Endodermal cell (in vitro differentiated cells): ENCODE measurements at regions not wholly inside any gene's neighbourhood (a gene's known extent, or its start where the extent isn't known, plus 50 kb on each side); places are given as distances from the start of the nearest gene placed in this dataset.

Source experiments
- DNase-seq: peaks from one replicate; pipeline ENCODE4 v3.0.0-alpha.2; 2017
- H3K27ac ChIP-seq: 2 replicates; pipeline ENCODE4 v1.5.1; 2013; ENCODE audit warnings: mild to moderate bottlenecking, low read depth, low read length, moderate library complexity
- H3K27me3 ChIP-seq: 2 replicates; pipeline ENCODE4 v1.6.1; 2013; ENCODE audit warnings: mild to moderate bottlenecking, low read length, moderate library complexity; ENCODE audit not compliant: insufficient read depth, control insufficient read depth, poor library complexity, severe bottlenecking
- H3K36me3 ChIP-seq: 2 replicates; pipeline ENCODE4 v1.7.0; 2013; ENCODE audit warnings: mild to moderate bottlenecking, low read length, moderate library complexity; ENCODE audit not compliant: control insufficient read depth, insufficient read depth
- H3K4me1 ChIP-seq: one replicate; pipeline ENCODE4 v1.7.0; 2013; ENCODE audit warnings: low read length; ENCODE audit not compliant: control insufficient read depth, insufficient read depth
- H3K4me3 ChIP-seq: 2 replicates; pipeline ENCODE4 v1.5.1; 2013; ENCODE audit warnings: mild to moderate bottlenecking, low read length, moderate library complexity
- H3K9ac ChIP-seq: 2 replicates; pipeline ENCODE4 v1.6.1; 2013; ENCODE audit warnings: mild to moderate bottlenecking, low read length, moderate library complexity; ENCODE audit not compliant: poor library complexity, severe bottlenecking; ENCODE audit errors: extremely low read depth
- H3K9me3 ChIP-seq: 2 replicates; pipeline ENCODE4 v1.6.1; 2013; ENCODE audit warnings: mild to moderate bottlenecking, low read length, moderate library complexity; ENCODE audit not compliant: control insufficient read depth
- H3K27ac Mint-ChIP-seq: 2 replicates; pipeline ENCODE4 v1.8.0; 2020; ENCODE audit warnings: mixed read lengths
- H3K27me3 Mint-ChIP-seq: 2 replicates; pipeline ENCODE4 v1.8.0; 2021; ENCODE audit warnings: mild to moderate bottlenecking, mixed read lengths; ENCODE audit not compliant: insufficient read depth
- H3K36me3 Mint-ChIP-seq: 2 replicates; pipeline ENCODE4 v1.8.0; 2020; ENCODE audit warnings: low read depth, mixed read lengths
- H3K4me1 Mint-ChIP-seq: 2 replicates; pipeline ENCODE4 v1.8.0; 2020; ENCODE audit warnings: mixed read lengths
- H3K4me3 Mint-ChIP-seq: 2 replicates; pipeline ENCODE4 v1.8.0; 2020; ENCODE audit warnings: mild to moderate bottlenecking, moderate library complexity, mixed read lengths
- H3K9me3 Mint-ChIP-seq: 2 replicates; pipeline ENCODE4 v1.8.0; 2020; ENCODE audit warnings: mild to moderate bottlenecking, mixed read lengths
- WGBS, 2 experiments: methylation state at CpG; one replicate each; pipeline versions ENCODE4 v1.1.5 to v1.1.7; 2013; ENCODE audit warnings: missing lambda C conversion rate in 2 of 2, mixed read lengths in 1 of 2; ENCODE audit not compliant: insufficient coverage in 1 of 2, insufficient read length in 1 of 2; 5-methylcytosine and 5-hydroxymethylcytosine counted together
- TF ChIP-seq, protein P1 (sequence below): fragments of 200-600 bp; sonication (generic); conservative IDR thresholded peaks from 2 replicates; pipeline ENCODE4 v1.5.0; 2021; ENCODE audit warnings: antibody characterized with exemption, mild to moderate bottlenecking

GRCh38 chr15:94704421-94704820 lies 473.1 kb downstream of the MCTP2 start:
- Mint-ChIP-seq H3K4me1 (peaks cover 1% of the 10 kb centered on the region), H3K9me3 (no peaks in the 10 kb centered on the region), H3K27me3 (peaks cover 2% of the 10 kb centered on the region), H3K4me3 (no peak overlapping the region), H3K27ac (no peak overlapping the region), H3K36me3 (no peaks in the 10 kb centered on the region)
- Histone ChIP-seq H3K4me3 (no peak overlapping the region), H3K27ac (no peak overlapping the region), H3K4me1 (no peaks in the 10 kb centered on the region), H3K9me3 (no peaks in the 10 kb centered on the region), H3K9ac (no peak overlapping the region), H3K27me3 (no peaks in the 10 kb centered on the region), H3K36me3 (no peaks in the 10 kb centered on the region)
- TF ChIP-seq, protein P1, sequence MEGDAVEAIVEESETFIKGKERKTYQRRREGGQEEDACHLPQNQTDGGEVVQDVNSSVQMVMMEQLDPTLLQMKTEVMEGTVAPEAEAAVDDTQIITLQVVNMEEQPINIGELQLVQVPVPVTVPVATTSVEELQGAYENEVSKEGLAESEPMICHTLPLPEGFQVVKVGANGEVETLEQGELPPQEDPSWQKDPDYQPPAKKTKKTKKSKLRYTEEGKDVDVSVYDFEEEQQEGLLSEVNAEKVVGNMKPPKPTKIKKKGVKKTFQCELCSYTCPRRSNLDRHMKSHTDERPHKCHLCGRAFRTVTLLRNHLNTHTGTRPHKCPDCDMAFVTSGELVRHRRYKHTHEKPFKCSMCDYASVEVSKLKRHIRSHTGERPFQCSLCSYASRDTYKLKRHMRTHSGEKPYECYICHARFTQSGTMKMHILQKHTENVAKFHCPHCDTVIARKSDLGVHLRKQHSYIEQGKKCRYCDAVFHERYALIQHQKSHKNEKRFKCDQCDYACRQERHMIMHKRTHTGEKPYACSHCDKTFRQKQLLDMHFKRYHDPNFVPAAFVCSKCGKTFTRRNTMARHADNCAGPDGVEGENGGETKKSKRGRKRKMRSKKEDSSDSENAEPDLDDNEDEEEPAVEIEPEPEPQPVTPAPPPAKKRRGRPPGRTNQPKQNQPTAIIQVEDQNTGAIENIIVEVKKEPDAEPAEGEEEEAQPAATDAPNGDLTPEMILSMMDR, result no peak
- DNase-seq, result no peak

- H3K9me3 Mint-ChIP-seq, result no peaks in the 10 kb centered on the region
- Histone ChIP-seq H3K9me3 (no peaks in the 10 kb centered on the region), H3K4me1 (no peaks in the 10 kb centered on the region), H3K4me3 (no peak overlapping the region), H3K27me3 (no peaks in the 10 kb centered on the region), H3K27ac (no peak overlapping the region), H3K36me3 (no peaks in the 10 kb centered on the region), H3K9ac (no peak overlapping the region)
- H3K36me3 Mint-ChIP-seq, result no peaks in the 10 kb centered on the region
- H3K27ac Mint-ChIP-seq, result no peak overlapping the region
- H3K4me1 Mint-ChIP-seq, result peaks cover 1% of the 10 kb centered on the region
- no peak overlapping the region for H3K4me3 Mint-ChIP-seq
- DNase-seq, result no peak
- TF ChIP-seq, protein P1, result no peak
- H3K27me3 Mint-ChIP-seq, result peaks cover 2% of the 10 kb centered on the region
- 95 to 100% methylated on average over 1 to 2 of the region's 2 CpGs for WGBS, 2 experiments
These were observed 473.6 kb downstream of the MCTP2 start for GRCh38 chr15:94704946-94705345.

GRCh38 chr15:94709319-94709718 lies 478.0 kb downstream of the MCTP2 start:
- Histone ChIP-seq H3K4me3 (no peak overlapping the region), H3K36me3 (no peaks in the 10 kb centered on the region), H3K9ac (no peak overlapping the region), H3K27ac (no peak overlapping the region), H3K27me3 (no peaks in the 10 kb centered on the region), H3K9me3 (no peaks in the 10 kb centered on the region), H3K4me1 (no peaks in the 10 kb centered on the region)
- DNase-seq, result no peak
- Mint-ChIP-seq H3K4me3 (no peak overlapping the region), H3K27me3 (no peaks in the 10 kb centered on the region), H3K36me3 (no peaks in the 10 kb centered on the region), H3K9me3 (no peaks in the 10 kb centered on the region), H3K4me1 (no peaks in the 10 kb centered on the region), H3K27ac (no peak overlapping the region)
- TF ChIP-seq, protein P1, result no peak
- 88 to 96% methylated on average over 7 to 9 of the region's 9 CpGs for WGBS, 2 experiments
